ENCODE measurements at regions not wholly inside any gene's neighbourhood (a gene's known extent, or its start where the extent isn't known, plus 50 kb on each side); places are given as distances from the start of the nearest gene placed in this dataset.
A peak's percentile ranks its signal among the peaks of the same experiment; 100 is the strongest.
"Not testable (repeated sequence)": the region's sequence is repeated elsewhere in the genome, so short reads cannot be mapped to it uniquely, and the experiment has no call there.

- TF ChIP-seq CTCF (IDR thresholded peaks at IDR 0.05; ENCODE audit: low read depth, low read length) = no peak
- in situ Hi-C loops (cut with HindIII; ENCODE audit: low sequenced_read_pairs) = no loop called here
- peak; percentile 45 for DNase-seq (ENCODE audit: low read depth, low spot score)
- no peak overlapping the region for H3K4me3 ChIP-seq (ENCODE audit: low read depth, low read length)
Measured at GRCh38 chr20:19915111-19915798, 101.9 kb upstream of the NAA20 start.

GRCh38 chr20:19916531-19917485 is 100.4 kb upstream of the NAA20 start:
- no peak for DNase-seq (ENCODE audit: low read depth, low spot score)
- no peak overlapping the region for H3K4me3 ChIP-seq (ENCODE audit: low read depth, low read length)
- TF ChIP-seq CTCF (IDR thresholded peaks at IDR 0.05; ENCODE audit: low read depth, low read length) = no peak
- in situ Hi-C loops (cut with HindIII; ENCODE audit: low sequenced_read_pairs) = no loop called here

GRCh38 chr20:19918965-19919329 is 98.2 kb upstream of the NAA20 start:
- no peak for DNase-seq (ENCODE audit: low read depth, low spot score)
- no peak overlapping the region for H3K4me3 ChIP-seq (ENCODE audit: low read depth, low read length)
- no peak for TF ChIP-seq CTCF (IDR thresholded peaks at IDR 0.05; ENCODE audit: low read depth, low read length)
- in situ Hi-C loops (cut with HindIII; ENCODE audit: low sequenced_read_pairs) = no loop called here

GRCh38 chr20:19920381-19921138 is 96.6 kb upstream of the NAA20 start:
- in situ Hi-C loops (cut with HindIII; ENCODE audit: low sequenced_read_pairs) = no loop called here
- no peak for TF ChIP-seq CTCF (IDR thresholded peaks at IDR 0.05; ENCODE audit: low read depth, low read length)
- no peak for DNase-seq (ENCODE audit: low read depth, low spot score)
- H3K4me3 ChIP-seq (ENCODE audit: low read depth, low read length) = no peak overlapping the region

GRCh38 chr20:19921284-19921793 is 95.8 kb upstream of the NAA20 start:
- H3K4me3 ChIP-seq (ENCODE audit: low read depth, low read length) = no peak overlapping the region
- in situ Hi-C loops (cut with HindIII; ENCODE audit: low sequenced_read_pairs) = no loop called here
- DNase-seq (ENCODE audit: low read depth, low spot score) = no peak
- no peak for TF ChIP-seq CTCF (IDR thresholded peaks at IDR 0.05; ENCODE audit: low read depth, low read length)

- H3K4me3 ChIP-seq (ENCODE audit: low read depth, low read length); DNase-seq (ENCODE audit: low read depth, low spot score); in situ Hi-C loops (cut with HindIII; ENCODE audit: low sequenced_read_pairs): not testable (repeated sequence)
Measured at GRCh38 chr20:19921829-19922228, 95.3 kb upstream of the NAA20 start.
